ENCODE measurements at regions not wholly inside any gene's neighbourhood (a gene's known extent, or its start where the extent isn't known, plus 50 kb on each side); places are given as distances from the start of the nearest gene placed in this dataset.

- Mint-ChIP-seq H3K4me1 (peaks cover 4 to 20% (median 18%) of the 10 kb centered on the region in 7 donors), H3K27ac (peak overlapping the region in 1 of 9 donors; percentile 2), H3K9me3 (peaks cover 0 to 5% (median 0%) of the 10 kb centered on the region in 11 donors), H3K36me3 (no peaks in the 10 kb centered on the region), H3K27me3 (peaks cover 0 to 14% (median 10%) of the 10 kb centered on the region in 5 donors), H3K4me3 (peak overlapping the region in 3 of 10 donors; percentile 4 to 60 (median 11))
- no peaks in the 10 kb centered on the region for H3K36me3 ChIP-seq (ENCODE audit: control insufficient read depth in 2 of 3, insufficient read depth in 3 of 3, low read length in 3 of 3)
- ChIA-PET CTCF (no interaction called here), POLR2A (no interaction called here)
- H3K4me3 ChIP-seq (ENCODE audit: low read length), result no peak overlapping the region
- ATAC-seq, result no peak
- no peaks in the 10 kb centered on the region for H3K27me3 ChIP-seq (ENCODE audit: control insufficient read depth in 2 of 2, insufficient read depth in 2 of 2, low read length in 2 of 2)
- no peaks in the 10 kb centered on the region for H3K9me3 ChIP-seq (ENCODE audit: control insufficient read depth in 2 of 3, low read length in 3 of 3)
- no peak for DNase-seq
- H3K27ac ChIP-seq (ENCODE audit: low read depth, low read length), result no peak overlapping the region
- no peaks in the 10 kb centered on the region for H3K4me1 ChIP-seq (ENCODE audit: control insufficient read depth in 2 of 2, insufficient read depth in 2 of 2, low read length in 2 of 2)
- intact Hi-C loops (cut with micrococcal nuclease), result no loop called here
Measured at GRCh38 chr22:27246558-27246957, 555.0 kb downstream of the MN1 start.

- H3K9me3 Mint-ChIP-seq, result peaks cover 0 to 5% (median 2%) of the 10 kb centered on the region in 11 donors
- no peak overlapping the region for H3K27ac ChIP-seq (ENCODE audit: low read depth, low read length)
- ATAC-seq, result no peak
- ChIA-PET CTCF (no interaction called here), POLR2A (no interaction called here)
- H3K4me1 ChIP-seq (ENCODE audit: control insufficient read depth in 2 of 2, insufficient read depth in 2 of 2, low read length in 2 of 2), result no peaks in the 10 kb centered on the region
- no peaks in the 10 kb centered on the region for H3K9me3 ChIP-seq (ENCODE audit: control insufficient read depth in 2 of 3, low read length in 3 of 3)
- no peaks in the 10 kb centered on the region for H3K27me3 ChIP-seq (ENCODE audit: control insufficient read depth in 2 of 2, insufficient read depth in 2 of 2, low read length in 2 of 2)
- H3K4me3 ChIP-seq (ENCODE audit: low read length), result no peak overlapping the region
- H3K36me3 ChIP-seq (ENCODE audit: control insufficient read depth in 2 of 3, insufficient read depth in 3 of 3, low read length in 3 of 3), result no peaks in the 10 kb centered on the region
- peak overlapping the region in 7 of 10 donors; percentile 4 to 60 (median 38) for H3K4me3 Mint-ChIP-seq
- peak overlapping the region in 1 of 9 donors; percentile 37 for H3K27ac Mint-ChIP-seq
- peaks cover 0 to 11% (median 9%) of the 10 kb centered on the region in 5 donors for H3K27me3 Mint-ChIP-seq
- peaks cover 0 to 2% (median 0%) of the 10 kb centered on the region in 5 donors for H3K36me3 Mint-ChIP-seq
- intact Hi-C loops (cut with micrococcal nuclease), result no loop called here
- DNase-seq, result no peak
- peaks cover 4 to 20% (median 18%) of the 10 kb centered on the region in 7 donors for H3K4me1 Mint-ChIP-seq
Measured at GRCh38 chr22:27247701-27248434, 553.7 kb downstream of the MN1 start.

GRCh38 chr22:27250418-27250817 is 551.1 kb downstream of the MN1 start:
- Histone ChIP-seq H3K4me3 (ENCODE audit: low read length) (no peak overlapping the region), H3K9me3 (ENCODE audit: control insufficient read depth in 2 of 3, low read length in 3 of 3) (peaks cover 0 to 7% (median 0%) of the 10 kb centered on the region in 3 experiments), H3K36me3 (ENCODE audit: control insufficient read depth in 2 of 3, insufficient read depth in 3 of 3, low read length in 3 of 3) (no peaks in the 10 kb centered on the region), H3K27me3 (ENCODE audit: control insufficient read depth in 2 of 2, insufficient read depth in 2 of 2, low read length in 2 of 2) (no peaks in the 10 kb centered on the region), H3K4me1 (ENCODE audit: control insufficient read depth in 2 of 2, insufficient read depth in 2 of 2, low read length in 2 of 2) (no peaks in the 10 kb centered on the region), H3K27ac (ENCODE audit: low read depth, low read length) (no peak overlapping the region)
- DNase-seq (no peak), ATAC-seq (no peak)
- Mint-ChIP-seq H3K36me3 (peaks cover 0 to 9% (median 6%) of the 10 kb centered on the region in 5 donors), H3K4me1 (peaks cover 4 to 20% (median 18%) of the 10 kb centered on the region in 7 donors), H3K27me3 (peaks cover 0 to 17% (median 8%) of the 10 kb centered on the region in 5 donors), H3K27ac (no peak overlapping the region), H3K9me3 (peaks cover 2 to 22% (median 9%) of the 10 kb centered on the region in 11 donors), H3K4me3 (no peak overlapping the region)
- intact Hi-C loops (cut with micrococcal nuclease), result no loop called here
- ChIA-PET POLR2A (no interaction called here), CTCF (no interaction called here)

- ATAC-seq (no peak), DNase-seq (no peak)
- Mint-ChIP-seq H3K36me3 (peaks cover 0 to 12% (median 11%) of the 10 kb centered on the region in 5 donors), H3K27me3 (peaks cover 0 to 17% (median 12%) of the 10 kb centered on the region in 5 donors), H3K4me1 (peaks cover 4 to 20% (median 18%) of the 10 kb centered on the region in 7 donors), H3K9me3 (peaks cover 7 to 27% (median 13%) of the 10 kb centered on the region in 11 donors), H3K27ac (no peak overlapping the region), H3K4me3 (no peak overlapping the region)
- no peaks in the 10 kb centered on the region for H3K4me1 ChIP-seq (ENCODE audit: control insufficient read depth in 2 of 2, insufficient read depth in 2 of 2, low read length in 2 of 2)
- ChIA-PET CTCF (no interaction called here), POLR2A (no interaction called here)
- intact Hi-C loops (cut with micrococcal nuclease), result no loop called here
- H3K36me3 ChIP-seq (ENCODE audit: control insufficient read depth in 2 of 3, insufficient read depth in 3 of 3, low read length in 3 of 3), result no peaks in the 10 kb centered on the region
- H3K27ac ChIP-seq (ENCODE audit: low read depth, low read length), result no peak overlapping the region
- H3K9me3 ChIP-seq (ENCODE audit: control insufficient read depth in 2 of 3, low read length in 3 of 3), result peaks cover 0 to 11% (median 0%) of the 10 kb centered on the region in 3 experiments
- H3K27me3 ChIP-seq (ENCODE audit: control insufficient read depth in 2 of 2, insufficient read depth in 2 of 2, low read length in 2 of 2), result no peaks in the 10 kb centered on the region
- H3K4me3 ChIP-seq (ENCODE audit: low read length), result no peak overlapping the region
Measured at GRCh38 chr22:27250886-27251285, 550.7 kb downstream of the MN1 start.

- Mint-ChIP-seq H3K4me3 (no peak overlapping the region), H3K4me1 (peaks cover 4 to 15% (median 14%) of the 10 kb centered on the region in 7 donors), H3K36me3 (peaks cover 0 to 12% (median 11%) of the 10 kb centered on the region in 5 donors), H3K27ac (no peak overlapping the region), H3K9me3 (peaks cover 7 to 33% (median 15%) of the 10 kb centered on the region in 11 donors), H3K27me3 (peaks cover 0 to 17% (median 12%) of the 10 kb centered on the region in 5 donors)
- DNase-seq (no peak), ATAC-seq (no peak)
- ChIA-PET CTCF (no interaction called here), POLR2A (no interaction called here)
- Histone ChIP-seq H3K4me3 (ENCODE audit: low read length) (no peak overlapping the region), H3K9me3 (ENCODE audit: control insufficient read depth in 2 of 3, low read length in 3 of 3) (peaks cover 0 to 12% (median 0%) of the 10 kb centered on the region in 3 experiments), H3K36me3 (ENCODE audit: control insufficient read depth in 2 of 3, insufficient read depth in 3 of 3, low read length in 3 of 3) (no peaks in the 10 kb centered on the region), H3K27ac (ENCODE audit: low read depth, low read length) (no peak overlapping the region), H3K27me3 (ENCODE audit: control insufficient read depth in 2 of 2, insufficient read depth in 2 of 2, low read length in 2 of 2) (no peaks in the 10 kb centered on the region), H3K4me1 (ENCODE audit: control insufficient read depth in 2 of 2, insufficient read depth in 2 of 2, low read length in 2 of 2) (no peaks in the 10 kb centered on the region)
- intact Hi-C loops (cut with micrococcal nuclease), result no loop called here
Measured at GRCh38 chr22:27251563-27251962, 550.0 kb downstream of the MN1 start.

GRCh38 chr22:27252282-27253049 is 549.1 kb downstream of the MN1 start:
- ChIA-PET POLR2A (no interaction called here), CTCF (no interaction called here)

More at GRCh38 chr22:27252282-27253049, 549.1 kb downstream of the MN1 start:
- no peak for DNase-seq
- H3K9me3 Mint-ChIP-seq, result peaks cover 5 to 37% (median 13%) of the 10 kb centered on the region in 11 donors
- Histone ChIP-seq H3K27me3 (ENCODE audit: control insufficient read depth in 2 of 2, insufficient read depth in 2 of 2, low read length in 2 of 2) (no peaks in the 10 kb centered on the region), H3K4me3 (ENCODE audit: low read length) (no peak overlapping the region), H3K36me3 (ENCODE audit: control insufficient read depth in 2 of 3, insufficient read depth in 3 of 3, low read length in 3 of 3) (no peaks in the 10 kb centered on the region), H3K9me3 (ENCODE audit: control insufficient read depth in 2 of 3, low read length in 3 of 3) (peaks cover 0 to 12% (median 0%) of the 10 kb centered on the region in 3 experiments), H3K4me1 (ENCODE audit: control insufficient read depth in 2 of 2, insufficient read depth in 2 of 2, low read length in 2 of 2) (no peaks in the 10 kb centered on the region), H3K27ac (ENCODE audit: low read depth, low read length) (no peak overlapping the region)
- ATAC-seq, result no peak
- H3K4me1 Mint-ChIP-seq, result peaks cover 4 to 6% (median 5%) of the 10 kb centered on the region in 7 donors
- intact Hi-C loops (cut with micrococcal nuclease), result no loop called here
- peaks cover 0 to 12% (median 11%) of the 10 kb centered on the region in 5 donors for H3K36me3 Mint-ChIP-seq
- no peak overlapping the region for H3K4me3 Mint-ChIP-seq
- H3K27me3 Mint-ChIP-seq, result peaks cover 0 to 17% (median 13%) of the 10 kb centered on the region in 5 donors
- no peak overlapping the region for H3K27ac Mint-ChIP-seq

All from naive thymus-derived CD4-positive, alpha-beta T cell (primary cell).